ENCODE measurements at regions not wholly inside any gene's neighbourhood (a gene's known extent, or its start where the extent isn't known, plus 50 kb on each side); places are given as distances from the start of the nearest gene placed in this dataset.

DNA sequence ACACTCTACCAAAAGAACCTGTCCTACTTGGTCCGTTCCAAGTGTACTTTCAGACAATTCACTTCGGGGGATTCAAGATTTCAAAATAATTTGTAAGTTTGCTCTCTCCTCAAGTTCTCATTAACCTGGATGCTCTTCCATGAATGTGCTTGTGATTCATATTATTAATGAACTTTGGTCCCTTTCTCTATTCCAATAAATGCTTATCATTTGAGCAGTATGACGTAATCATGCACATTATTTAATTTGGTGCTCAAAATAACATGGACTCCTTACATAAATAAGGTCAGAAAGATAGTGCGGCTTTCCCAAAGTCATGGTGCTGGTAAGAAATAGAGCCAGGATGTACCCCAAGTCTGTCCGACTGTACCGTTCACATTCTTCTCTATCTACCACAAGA is 323.2 kb upstream of the SLCO3A1 start:
- TF ChIP-seq, protein P1, sequence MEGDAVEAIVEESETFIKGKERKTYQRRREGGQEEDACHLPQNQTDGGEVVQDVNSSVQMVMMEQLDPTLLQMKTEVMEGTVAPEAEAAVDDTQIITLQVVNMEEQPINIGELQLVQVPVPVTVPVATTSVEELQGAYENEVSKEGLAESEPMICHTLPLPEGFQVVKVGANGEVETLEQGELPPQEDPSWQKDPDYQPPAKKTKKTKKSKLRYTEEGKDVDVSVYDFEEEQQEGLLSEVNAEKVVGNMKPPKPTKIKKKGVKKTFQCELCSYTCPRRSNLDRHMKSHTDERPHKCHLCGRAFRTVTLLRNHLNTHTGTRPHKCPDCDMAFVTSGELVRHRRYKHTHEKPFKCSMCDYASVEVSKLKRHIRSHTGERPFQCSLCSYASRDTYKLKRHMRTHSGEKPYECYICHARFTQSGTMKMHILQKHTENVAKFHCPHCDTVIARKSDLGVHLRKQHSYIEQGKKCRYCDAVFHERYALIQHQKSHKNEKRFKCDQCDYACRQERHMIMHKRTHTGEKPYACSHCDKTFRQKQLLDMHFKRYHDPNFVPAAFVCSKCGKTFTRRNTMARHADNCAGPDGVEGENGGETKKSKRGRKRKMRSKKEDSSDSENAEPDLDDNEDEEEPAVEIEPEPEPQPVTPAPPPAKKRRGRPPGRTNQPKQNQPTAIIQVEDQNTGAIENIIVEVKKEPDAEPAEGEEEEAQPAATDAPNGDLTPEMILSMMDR (IDR thresholded peaks at IDR 0.05): no peak
- TF ChIP-seq POLR2A (IDR thresholded peaks at IDR 0.05) (no peak), POLR2AphosphoS5 (IDR thresholded peaks at IDR 0.05) (no peak)
